CD4-positive, alpha-beta T cell treated with Interleukin-1 beta for 1 hour (primary cell): ENCODE measurements at regions not wholly inside any gene's neighbourhood (a gene's known extent, or its start where the extent isn't known, plus 50 kb on each side); places are given as distances from the start of the nearest gene placed in this dataset.
"Not testable (repeated sequence)": the region's sequence is repeated elsewhere in the genome, so short reads cannot be mapped to it uniquely, and the experiment has no call there.

Experiments
- DNase-seq, 2 donors: peaks; one replicate each; pipeline ENCODE4 v3.0.0-alpha.2; 2020 to 2022

DNA sequence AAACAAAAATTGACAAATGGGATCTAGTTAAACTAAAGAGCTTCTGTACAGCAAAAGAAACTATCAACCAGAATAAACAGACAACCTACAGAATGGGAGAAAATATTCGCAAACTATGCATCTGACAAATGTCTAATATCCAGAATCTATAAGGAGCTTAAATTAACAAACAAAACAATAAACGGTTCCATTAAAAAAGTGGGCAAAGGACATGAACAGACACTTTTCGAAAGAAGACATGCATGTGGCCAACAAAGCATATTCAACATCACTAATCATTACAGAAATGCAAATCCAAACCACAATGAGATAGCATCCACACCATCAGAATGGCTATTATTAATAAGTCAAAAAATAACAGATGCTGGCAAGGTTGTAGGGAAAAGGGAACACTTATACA is 50.5 kb upstream of the MED13L start:
- DNase-seq: not testable (repeated sequence)

DNA sequence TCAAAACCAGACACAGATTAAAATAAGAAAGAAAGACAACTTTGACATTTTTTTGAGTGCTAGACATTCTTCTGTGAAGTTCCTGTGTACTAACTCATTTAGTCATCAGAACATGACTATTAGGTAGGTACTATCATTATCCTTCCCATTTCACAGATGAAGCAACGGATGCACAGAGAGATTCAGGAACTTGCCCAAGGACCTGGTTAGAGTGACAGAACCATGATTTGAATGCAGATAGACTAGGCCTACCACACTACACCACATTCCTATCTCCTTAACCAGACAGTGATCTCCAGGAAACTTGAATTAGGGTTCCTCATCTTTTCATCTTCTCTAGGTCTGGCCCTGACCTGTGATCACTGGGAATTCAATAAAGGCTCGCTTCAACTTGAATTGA is 54.4 kb upstream of the MED13L start:
- no peak for DNase-seq

DNA sequence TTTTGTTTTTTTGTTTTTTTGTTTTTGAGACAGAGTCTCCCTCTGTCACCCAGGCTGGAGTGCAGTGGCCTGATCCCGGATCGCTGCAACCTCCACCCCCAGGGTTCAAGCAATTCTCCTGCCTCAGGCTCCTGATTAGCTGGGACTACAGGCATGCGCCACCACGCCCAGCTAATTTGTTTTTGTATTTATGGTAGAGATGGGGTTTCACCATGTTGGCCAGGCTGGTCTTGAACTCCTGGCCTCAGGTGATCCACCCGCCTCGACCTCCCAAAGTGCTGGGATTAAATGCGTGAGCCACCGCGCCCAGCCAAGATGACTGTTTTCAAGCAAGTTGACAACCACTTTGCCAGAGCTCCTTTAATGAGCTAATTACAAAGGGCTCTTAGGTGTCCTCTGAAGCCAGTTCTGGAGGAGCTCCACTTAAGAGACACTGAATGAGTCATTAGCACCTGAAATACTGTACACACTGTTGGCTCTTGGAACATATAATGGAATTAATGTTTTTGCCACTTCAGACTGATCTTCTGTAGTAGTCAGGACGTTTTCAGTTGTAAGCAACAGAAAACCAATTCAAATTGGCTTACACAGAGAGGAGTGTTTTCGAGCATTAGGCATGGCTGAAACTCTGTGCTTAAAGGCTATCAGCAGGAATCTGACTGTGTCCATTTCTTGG is 55.4 kb upstream of the MED13L start:
- DNase-seq: no peak

DNA sequence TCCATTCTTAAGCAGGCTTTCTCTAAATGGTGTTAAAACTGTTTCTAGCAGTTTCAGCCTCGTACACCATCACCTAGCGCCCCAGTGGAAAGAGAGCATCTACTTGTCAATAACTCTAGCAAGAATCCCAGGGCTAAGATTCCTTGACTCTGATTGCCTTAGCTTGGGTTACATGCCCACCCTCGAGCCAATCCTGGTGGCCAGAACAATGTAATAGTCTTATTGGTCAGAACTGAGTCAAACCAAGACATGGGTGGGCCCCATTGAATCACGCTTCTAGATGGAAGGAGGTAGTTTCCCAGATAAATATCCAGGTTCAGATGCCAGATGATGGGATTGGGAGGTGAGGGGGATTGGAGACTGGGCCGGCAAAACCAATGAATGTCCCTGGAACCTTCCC is 55.9 kb upstream of the MED13L start:
- no peak for DNase-seq

DNA sequence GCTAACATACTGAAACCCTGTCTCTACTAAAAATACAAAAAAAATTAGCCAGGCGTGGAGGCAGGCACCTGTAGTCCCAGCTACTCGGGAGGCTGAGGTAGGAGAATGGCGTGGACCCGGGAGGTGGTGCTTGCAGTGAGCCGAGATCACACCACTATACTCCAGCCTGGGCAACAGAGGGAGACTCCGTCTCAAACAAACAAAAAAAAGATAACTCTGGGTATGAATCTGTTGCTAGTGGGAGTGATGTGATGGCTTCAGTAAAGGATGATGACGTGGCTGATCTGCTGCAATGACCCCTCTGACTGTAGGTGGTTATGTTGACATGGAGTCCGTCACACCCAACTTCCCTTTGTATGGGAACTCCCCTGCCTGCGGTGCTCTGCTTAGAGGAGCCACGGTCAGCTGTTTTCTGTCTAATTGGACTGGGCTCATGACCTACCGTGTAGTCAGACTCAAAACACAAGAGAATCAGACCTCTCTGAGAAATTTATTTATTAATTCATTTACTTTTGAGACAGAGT is 59.1 kb upstream of the MED13L start:
- peak; percentile 36 to 88 for DNase-seq

DNA sequence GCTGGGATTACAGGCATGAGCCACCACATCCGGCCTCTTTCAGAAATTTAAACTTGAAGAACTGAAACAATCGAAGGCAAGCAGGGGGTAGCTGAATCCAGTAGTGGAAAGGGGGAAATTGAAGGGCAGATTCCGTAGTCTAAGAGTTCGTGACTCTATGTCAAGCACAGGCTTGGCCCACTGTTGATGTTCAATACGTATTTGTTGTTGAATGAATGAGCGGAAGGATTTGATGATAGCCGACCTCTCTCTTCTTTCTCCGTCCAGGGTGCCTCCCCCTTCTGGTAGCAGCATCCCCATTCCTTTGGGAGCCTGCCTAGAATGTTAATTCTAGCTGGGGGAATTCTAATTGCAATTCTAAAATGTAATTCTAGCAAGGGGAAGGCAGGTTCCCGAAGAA is 59.8 kb upstream of the MED13L start:
- DNase-seq: no peak

DNA sequence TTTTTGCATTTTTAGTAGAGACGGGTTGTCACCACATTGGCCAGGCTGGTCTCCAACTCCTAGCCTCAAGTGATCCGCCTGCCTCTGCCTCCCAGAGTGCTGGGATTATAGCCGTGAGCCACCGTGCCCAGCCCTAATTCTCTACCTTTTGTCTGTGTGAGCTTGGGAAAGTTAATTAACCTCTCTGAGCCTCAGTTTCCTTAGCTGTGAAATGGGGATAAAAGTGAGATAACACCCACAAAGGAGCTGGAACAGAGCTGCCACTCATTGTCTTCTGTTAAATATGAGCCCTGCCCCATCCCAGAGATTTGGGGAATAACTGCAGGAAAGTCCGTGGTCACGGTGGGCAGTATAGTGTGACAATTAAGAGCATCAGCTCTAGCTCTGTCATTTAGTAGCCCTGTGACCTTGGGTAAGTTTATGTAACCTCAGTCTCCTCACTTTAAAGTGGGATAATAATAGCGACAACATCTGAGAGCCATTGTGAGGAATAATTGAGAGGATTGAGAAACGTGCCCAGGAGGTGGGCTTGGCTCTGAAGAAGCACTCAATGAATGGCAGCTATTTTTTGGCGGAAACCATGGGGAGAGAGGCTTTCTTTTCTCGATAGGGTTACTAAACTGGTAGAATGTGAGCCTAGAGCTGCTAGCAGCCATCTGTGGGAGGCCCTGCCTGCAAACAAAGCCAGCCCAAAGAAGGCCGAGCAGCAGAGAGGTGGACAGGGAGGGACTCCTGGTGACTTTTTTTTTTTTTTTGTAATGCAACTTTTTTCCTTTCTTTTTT is 60.8 kb upstream of the MED13L start:
- DNase-seq: no peak

DNA sequence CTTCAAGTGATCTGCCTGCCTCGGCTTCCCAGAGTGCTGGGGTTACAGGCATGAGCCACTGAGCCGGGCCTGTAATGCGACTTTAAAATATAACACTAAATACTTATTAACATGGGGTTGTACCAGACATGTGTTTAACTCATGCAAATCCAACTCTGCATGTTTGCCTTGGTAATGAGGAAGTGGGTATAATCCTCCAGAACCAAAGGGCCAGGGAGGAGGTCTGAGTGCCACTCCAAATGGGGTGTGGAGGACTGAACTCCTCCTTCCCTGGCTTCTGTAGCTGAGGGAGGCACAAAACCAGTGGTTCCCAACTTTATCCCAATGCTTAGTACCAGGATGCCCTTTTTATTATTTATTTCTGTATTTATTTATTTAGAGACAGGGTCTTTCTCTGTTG is 61.6 kb upstream of the MED13L start:
- no peak for DNase-seq

DNA sequence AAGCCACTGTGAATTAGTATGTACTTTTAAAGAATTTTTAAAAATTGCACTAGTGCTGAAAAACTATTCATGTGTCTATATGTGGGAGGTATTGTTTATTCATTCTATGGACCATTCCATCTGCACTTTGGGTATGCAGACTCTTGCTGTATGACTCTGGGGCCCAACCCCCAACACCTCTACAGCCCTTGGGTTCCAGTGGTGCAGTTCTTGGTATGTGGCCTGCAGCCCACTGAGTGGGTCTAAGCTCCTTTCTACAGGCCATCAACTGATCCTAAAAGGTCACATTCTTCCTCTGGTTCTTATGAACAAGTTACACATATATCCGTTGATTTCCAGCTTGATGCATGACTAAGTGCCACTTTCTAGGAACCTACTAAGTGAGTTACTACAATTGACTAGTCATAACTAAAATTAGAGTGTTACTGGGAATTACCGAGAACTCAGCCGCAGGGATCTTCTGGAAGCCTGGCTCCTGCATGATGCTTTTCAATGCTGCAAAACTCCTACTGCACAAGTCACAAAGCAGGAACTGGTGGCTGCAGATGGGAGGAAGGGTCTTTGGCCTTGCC is 62.4 kb upstream of the MED13L start:
- no peak for DNase-seq

DNA sequence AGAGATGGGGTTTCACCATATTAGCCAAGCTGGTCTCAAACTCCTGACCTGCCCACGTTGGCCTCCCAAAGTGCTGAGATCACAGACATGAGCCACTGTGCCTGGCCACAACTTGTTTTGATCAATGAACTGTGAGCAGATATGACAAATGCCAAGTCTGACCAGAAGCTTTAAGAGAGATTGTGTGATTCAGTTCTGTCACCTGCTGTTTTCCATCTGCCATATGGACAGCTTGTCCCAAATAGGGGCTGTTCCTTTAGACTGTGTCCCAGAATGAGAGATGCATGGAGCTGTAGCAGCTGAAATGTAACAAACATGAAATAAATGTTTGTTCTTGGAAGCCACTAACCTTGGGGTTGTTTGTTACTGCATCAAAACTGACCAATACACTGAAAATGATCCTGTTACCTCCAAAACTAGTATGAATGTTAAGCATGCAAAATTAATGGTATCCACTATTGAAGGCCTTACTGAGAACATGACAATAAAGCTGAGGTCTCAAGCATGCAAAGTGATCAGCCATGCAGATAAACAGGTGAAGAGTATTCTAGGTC is 65.9 kb upstream of the MED13L start:
- DNase-seq: no peak

DNA sequence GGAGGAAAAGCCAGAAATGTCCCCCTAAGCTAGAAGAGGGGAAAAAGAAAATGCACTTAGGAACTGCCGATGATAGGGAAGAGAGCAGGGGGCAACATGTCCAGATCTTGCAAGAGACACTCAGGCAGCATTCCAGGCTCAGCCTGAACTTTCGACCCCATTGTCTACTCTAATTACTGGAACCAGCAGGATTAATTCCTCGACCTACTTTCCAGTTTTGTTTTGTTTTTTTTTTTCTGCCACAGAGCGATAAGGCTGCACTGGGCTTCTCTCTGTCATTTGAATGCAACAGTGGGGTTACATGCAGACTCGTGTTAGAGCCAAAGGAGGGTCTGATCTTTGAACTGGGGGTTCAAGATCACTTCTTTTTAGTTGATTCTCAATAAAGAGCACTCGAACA is 68.7 kb upstream of the MED13L start:
- no peak for DNase-seq

DNA sequence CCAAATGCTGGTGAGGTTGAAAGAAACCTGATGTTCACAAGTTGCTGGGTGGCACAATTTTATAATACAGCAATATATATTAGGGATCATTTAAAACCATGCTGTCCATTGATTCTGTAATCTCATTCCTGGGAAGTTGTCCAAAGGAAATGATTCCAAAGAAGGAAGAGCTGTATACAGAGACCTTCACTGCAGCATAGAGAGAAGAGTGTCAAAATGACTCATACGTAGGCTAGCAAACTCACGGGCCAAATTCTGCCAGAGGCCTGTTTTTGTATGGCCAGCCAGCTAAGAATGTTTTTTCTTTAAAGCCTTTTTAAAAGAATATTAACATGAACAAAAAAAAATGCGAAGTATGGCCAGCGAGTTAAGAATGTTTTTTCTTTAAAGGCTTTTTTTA is 69.2 kb upstream of the MED13L start:
- no peak for DNase-seq

DNA sequence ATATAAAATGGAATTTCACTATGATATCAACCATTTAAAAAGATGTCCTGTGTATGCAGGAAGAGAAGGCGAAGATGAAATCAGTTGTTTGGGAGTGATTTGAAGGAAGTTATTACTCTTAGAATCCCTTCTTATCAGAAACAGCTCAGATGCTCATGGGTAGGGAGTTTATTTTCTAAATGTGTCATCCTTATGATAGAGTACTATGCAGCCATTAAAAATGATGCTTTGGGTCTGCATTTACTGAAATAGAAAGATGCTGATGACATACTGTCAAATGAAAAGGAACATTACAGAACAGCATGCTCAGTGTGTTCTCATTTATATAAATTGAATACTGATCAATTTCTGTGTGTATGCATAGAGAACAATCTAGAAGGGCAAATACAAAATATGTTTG is 69.8 kb upstream of the MED13L start:
- DNase-seq: no peak

DNA sequence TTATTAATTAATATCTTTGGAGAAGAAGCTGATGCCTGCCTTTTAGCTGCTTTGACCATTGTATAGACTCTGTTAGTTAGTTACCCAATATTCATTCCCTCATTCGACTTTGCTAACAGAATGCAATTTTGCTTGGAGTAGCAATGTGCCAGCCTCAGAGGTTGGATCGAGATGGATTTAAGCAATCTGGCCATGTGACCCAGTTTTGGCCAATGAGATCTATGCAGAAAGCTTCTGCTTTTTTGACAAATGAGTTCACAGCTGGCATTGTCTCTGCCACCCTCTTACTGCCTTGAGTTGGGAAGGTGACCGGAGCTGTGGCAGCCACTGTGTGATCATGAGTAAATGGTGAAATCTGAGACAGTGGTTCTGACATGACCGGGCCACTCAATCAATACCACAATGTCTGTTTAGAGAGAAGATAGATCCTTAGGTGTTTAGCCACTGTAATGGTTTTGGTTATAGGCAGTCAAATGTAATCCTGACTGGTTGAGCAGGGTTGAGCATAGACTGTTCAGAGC is 74.9 kb upstream of the MED13L start:
- no peak for DNase-seq

DNA sequence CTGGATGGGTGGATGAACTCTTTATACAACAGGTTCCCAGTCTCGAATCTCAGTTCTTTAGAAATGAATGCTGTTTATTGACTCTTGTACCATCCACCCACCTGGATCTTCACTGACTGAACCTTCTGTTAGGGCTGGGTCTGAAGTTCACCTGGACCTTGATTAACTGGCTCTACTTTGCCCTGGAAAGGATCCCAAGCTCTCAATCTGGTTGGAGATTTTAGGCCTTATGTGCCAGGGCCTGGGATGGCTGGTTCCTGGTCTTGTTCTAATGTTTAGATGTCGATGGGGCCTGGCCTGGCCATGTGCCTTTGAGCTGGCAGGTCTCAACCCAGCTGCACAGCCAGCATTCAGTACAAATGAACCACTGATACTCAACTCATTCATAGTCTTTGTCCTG is 76.5 kb upstream of the MED13L start:
- no peak for DNase-seq

DNA sequence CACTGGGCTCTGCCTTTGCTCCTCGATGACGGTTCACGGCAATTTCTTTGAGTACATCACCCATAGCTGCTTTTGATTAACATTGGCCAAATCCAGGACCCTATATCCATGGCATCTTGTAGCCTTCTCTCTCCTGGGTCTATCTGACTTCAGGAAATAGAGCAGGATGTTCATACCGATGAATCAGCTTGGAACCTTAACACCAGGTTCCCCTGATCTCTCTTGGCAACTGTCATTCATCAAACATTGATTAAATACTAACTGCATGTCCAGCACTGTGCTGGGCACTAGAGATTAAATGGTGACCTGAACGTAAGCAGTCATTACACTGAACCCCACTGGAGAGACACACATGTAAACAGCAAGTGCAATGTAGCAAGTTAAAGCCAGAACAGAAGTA is 77.0 kb upstream of the MED13L start:
- no peak for DNase-seq

DNA sequence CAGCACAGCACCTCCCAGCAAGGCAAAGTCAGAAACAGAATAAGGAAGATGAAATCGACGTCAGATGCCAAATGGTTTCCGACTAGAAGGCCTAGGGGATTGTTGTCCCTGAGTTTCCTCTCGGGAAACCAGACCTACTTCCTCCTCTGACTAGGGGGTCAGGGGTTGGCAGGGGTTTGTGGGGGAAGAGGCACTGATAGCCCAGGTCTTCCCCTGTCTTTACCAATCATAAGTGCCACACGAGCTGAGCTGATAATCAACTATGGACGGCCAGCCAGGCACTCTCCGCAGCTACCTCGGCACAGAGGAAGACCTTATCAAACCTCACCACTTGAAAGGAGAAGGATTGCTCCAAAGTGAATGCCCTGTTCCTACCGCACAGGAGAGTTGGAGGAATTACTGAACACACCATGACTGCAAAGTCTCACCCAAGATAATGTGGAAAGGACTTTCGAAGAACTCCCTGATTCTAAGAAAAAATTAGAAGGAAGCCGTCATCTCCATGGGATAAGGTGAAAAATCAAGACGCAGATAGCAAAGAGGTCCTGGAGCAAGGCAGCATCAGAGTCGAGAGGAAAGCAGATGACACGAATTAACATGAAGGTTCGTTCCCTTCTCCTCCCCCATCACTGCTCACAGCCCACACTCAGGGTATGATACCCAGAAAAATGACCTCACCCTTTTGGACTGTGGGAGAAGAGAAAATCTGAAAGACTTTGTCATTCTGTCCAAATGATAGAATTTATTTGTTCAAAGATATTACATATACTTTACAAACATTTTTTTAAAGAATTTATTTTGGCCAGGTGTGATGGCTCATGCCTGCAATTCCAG is 77.7 kb upstream of the MED13L start:
- no peak for DNase-seq

DNA sequence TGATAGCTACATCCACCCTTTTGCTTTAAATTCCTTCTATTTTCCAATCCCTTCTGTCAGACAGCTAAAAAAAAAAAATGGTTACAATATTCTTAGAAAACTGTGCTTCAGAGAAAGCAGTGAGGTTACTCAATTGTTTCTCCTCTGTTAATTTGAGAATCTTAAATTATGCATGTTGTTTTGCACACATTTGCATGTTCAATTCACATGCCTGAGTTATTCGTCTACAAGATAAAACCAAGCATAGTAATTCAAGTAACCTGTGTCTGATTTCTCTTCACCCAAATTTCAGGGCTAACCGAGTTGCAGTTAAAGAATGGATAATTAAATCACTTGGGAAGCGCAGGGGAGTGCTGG is 81.0 kb upstream of the MED13L start:
- no peak for DNase-seq

DNA sequence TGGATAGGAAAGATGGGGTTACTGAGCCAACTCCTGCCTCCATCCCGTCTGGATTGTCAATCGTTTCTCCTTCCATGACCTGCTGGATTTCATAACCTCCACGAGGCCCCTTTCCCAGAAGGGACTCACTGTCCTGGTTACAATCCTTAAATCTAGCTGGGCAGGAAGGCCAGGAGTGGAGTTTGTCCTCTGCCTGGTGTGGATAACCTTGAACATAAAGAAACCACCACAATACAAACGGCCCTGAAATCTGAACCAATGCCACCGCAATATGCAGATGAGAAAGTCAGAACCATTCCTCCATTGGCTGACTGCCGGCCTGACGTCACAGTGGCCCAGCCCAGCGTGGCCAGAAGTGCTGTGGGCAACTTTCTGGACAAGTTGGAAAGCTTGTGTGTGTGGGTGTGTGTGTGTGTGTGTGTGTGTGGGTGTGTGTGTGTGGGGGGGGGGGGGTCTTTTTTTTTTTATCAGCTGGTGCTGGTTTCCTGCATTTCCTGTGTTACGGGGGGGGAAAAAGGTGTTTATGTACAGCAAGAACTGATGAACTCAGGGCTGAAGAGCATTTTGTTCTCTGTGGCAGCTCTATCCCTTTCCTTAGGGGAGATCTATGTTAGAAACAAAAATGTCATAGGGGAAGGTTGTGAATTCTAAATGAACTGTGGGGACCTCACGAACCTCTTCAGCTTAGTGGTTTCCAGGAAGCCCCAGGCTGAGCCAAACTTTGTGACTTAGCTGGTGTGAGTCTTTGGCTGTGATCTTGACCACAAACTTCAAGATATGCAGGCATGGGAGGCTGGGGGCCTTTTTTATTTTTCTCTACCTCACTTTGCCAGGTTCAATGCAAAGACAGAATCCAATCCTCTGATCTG is 81.6 kb upstream of the MED13L start:
- peak; percentile 73 to 83 for DNase-seq

DNA sequence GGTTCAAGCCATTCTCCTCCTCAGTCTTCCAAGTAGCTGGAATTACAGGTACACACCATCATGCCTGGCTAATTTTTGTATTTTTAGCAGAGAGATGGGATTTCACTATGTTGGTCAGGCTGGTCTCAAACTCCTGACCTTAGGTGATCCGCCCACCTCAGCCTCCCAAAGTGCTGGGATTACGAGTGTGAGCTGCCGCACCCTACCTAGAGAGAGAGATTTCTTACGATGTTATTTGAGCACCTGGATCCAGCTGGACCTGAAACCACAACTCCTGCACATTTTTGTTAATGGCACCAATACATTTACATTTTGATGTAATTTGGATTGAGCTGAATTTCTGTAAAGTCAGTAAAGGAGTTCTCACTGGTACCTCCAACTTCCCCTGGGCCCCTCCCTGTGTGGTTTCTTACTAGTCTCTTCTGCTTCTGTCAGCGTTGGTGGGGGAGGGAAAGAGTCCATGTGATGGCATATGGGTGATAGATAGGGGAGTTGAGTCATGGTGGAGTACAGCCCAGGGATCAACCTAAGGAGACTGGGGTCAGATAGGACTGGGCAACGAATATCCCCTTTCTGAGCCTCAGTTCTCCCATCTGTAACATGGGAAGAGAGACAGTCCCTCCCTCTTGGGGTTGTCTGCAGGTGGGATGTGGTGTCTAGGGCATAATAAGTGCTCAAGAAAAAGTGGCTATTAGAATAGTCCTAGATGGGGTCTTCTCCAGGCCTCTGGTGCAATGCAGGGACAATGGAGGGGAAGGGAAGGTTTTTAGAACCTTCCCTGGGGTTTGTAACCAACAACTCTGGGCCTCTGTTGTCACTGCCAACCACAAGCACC is 83.3 kb upstream of the MED13L start:
- DNase-seq: peak in 1 of 2 donors; percentile 61
